H9 (cell line): ENCODE measurements at regions not wholly inside any gene's neighbourhood (a gene's known extent, or its start where the extent isn't known, plus 50 kb on each side); places are given as distances from the start of the nearest gene placed in this dataset.

Experiments used
- DNase-seq: peaks from one replicate; pipeline ENCODE4 v3.0.0-alpha.2; 2017
- H2AFZ ChIP-seq: one replicate; pipeline ENCODE4 v1.6.1; 2013; ENCODE audit warnings: mild to moderate bottlenecking, low read length, control low read depth, moderate library complexity
- H2AK5ac ChIP-seq: 2 replicates; pipeline ENCODE4 v1.6.1; 2013; ENCODE audit warnings: low read length, control low read depth, mixed read lengths; ENCODE audit not compliant: insufficient read length
- H2BK120ac ChIP-seq: one replicate; pipeline ENCODE4 v1.6.1; 2013; ENCODE audit warnings: low read depth, mild to moderate bottlenecking, low read length, control low read depth, inconsistent platforms; ENCODE audit not compliant: poor library complexity, severe bottlenecking
- H2BK12ac ChIP-seq: 2 replicates; pipeline ENCODE4 v1.6.1; 2013; ENCODE audit warnings: low read length, control low read depth, mixed read lengths, low read depth; ENCODE audit not compliant: insufficient read length
- H2BK15ac ChIP-seq: 2 replicates; pipeline ENCODE4 v1.6.1; 2013; ENCODE audit warnings: low read depth, low read length, control low read depth
- H2BK20ac ChIP-seq: one replicate; pipeline ENCODE4 v1.6.1; 2013; ENCODE audit warnings: low read depth, mild to moderate bottlenecking, low read length, control low read depth, inconsistent platforms; ENCODE audit not compliant: poor library complexity, severe bottlenecking
- H2BK5ac ChIP-seq: 2 replicates; pipeline ENCODE4 v1.6.1; 2013; ENCODE audit warnings: low read length, control low read depth, mixed read lengths; ENCODE audit not compliant: insufficient read length
- H3K14ac ChIP-seq: 2 replicates; pipeline ENCODE4 v1.6.1; 2013; ENCODE audit warnings: low read length, control low read depth; ENCODE audit not compliant: insufficient read depth
- H3K18ac ChIP-seq: 2 replicates; pipeline ENCODE4 v1.6.1; 2013; ENCODE audit warnings: low read depth, mild to moderate bottlenecking, mixed read lengths, low read length, control low read depth; ENCODE audit not compliant: insufficient read length
- H3K23ac ChIP-seq: 2 replicates; pipeline ENCODE4 v1.6.1; 2013; ENCODE audit warnings: low read length, control low read depth, mixed read lengths, low read depth; ENCODE audit not compliant: insufficient read length
- H3K23me2 ChIP-seq: 2 replicates; pipeline ENCODE4 v1.6.1; 2013; ENCODE audit warnings: low read depth, mild to moderate bottlenecking, mixed read lengths, low read length, control low read depth; ENCODE audit not compliant: insufficient read length, poor library complexity, severe bottlenecking
- H3K27ac ChIP-seq: 2 replicates; pipeline ENCODE4 v1.5.1; 2013; ENCODE audit warnings: low read length, control low read depth, mixed read lengths, low read depth; ENCODE audit not compliant: insufficient read length
- H3K27me3 ChIP-seq: 2 replicates; pipeline ENCODE4 v1.6.1; 2013; ENCODE audit warnings: low read length, control low read depth, inconsistent platforms; ENCODE audit not compliant: insufficient read depth
- H3K4ac ChIP-seq: 2 replicates; pipeline ENCODE4 v1.6.1; 2013; ENCODE audit warnings: low read depth, mild to moderate bottlenecking, control low read depth, inconsistent platforms, low read length, moderate library complexity
- H3K4me1 ChIP-seq: 2 replicates; pipeline ENCODE4 v1.6.1; 2013; ENCODE audit warnings: low read length, control low read depth, inconsistent platforms; ENCODE audit not compliant: insufficient read depth
- H3K4me2 ChIP-seq: 2 replicates; pipeline ENCODE4 v1.6.1; 2013; ENCODE audit warnings: low read length, control low read depth, mixed read lengths; ENCODE audit not compliant: insufficient read length, insufficient read depth
- H3K56ac ChIP-seq: 2 replicates; pipeline ENCODE4 v1.6.1; 2013; ENCODE audit warnings: low read depth, mild to moderate bottlenecking, mixed read lengths, low read length, control low read depth; ENCODE audit not compliant: insufficient read length
- H3K79me1 ChIP-seq: 2 replicates; pipeline ENCODE4 v1.6.1; 2013; ENCODE audit warnings: low read depth, mild to moderate bottlenecking, moderate library complexity, low read length, control low read depth, inconsistent platforms; ENCODE audit not compliant: insufficient read depth, poor library complexity, severe bottlenecking
- H3K79me2 ChIP-seq: 2 replicates; pipeline ENCODE4 v1.6.1; 2013; ENCODE audit warnings: low read length, control low read depth, inconsistent platforms; ENCODE audit not compliant: insufficient read depth
- H3K9ac ChIP-seq: 2 replicates; pipeline ENCODE4 v1.6.1; 2013; ENCODE audit warnings: low read length, control low read depth, mixed read lengths; ENCODE audit not compliant: insufficient read length; ENCODE audit errors: extremely low read depth
- H3K9me3 ChIP-seq: one replicate; pipeline ENCODE4 v1.6.1; 2013; ENCODE audit warnings: low read depth, low read length, inconsistent platforms; ENCODE audit not compliant: control insufficient read depth
- H3T11ph ChIP-seq: one replicate; pipeline ENCODE4 v1.6.1; 2013; ENCODE audit warnings: mild to moderate bottlenecking, low read length, control low read depth, inconsistent platforms
- H4K20me1 ChIP-seq: one replicate; pipeline ENCODE4 v1.6.1; 2013; ENCODE audit not compliant: control insufficient read depth, insufficient read length, insufficient read depth
- H4K5ac ChIP-seq: 2 replicates; pipeline ENCODE4 v1.6.1; 2013; ENCODE audit warnings: low read depth, mild to moderate bottlenecking, mixed read lengths, low read length, control low read depth; ENCODE audit not compliant: insufficient read length
- H4K8ac ChIP-seq: replicated peaks from 2 replicates; pipeline ENCODE4 v1.6.1; 2013; ENCODE audit warnings: low read length, control low read depth, mixed read lengths, low read depth; ENCODE audit not compliant: insufficient read length
- H4K91ac ChIP-seq: 2 replicates; pipeline ENCODE4 v1.6.1; 2013; ENCODE audit warnings: low read depth, mild to moderate bottlenecking, moderate library complexity, mixed read lengths, low read length, control low read depth; ENCODE audit not compliant: insufficient read length
- H3K27ac Mint-ChIP-seq, 3 experiments: 2 replicates in 2 of 3; 3 replicates in 1 of 3; pipeline ENCODE4 v1.8.0; 2020 to 2021; ENCODE audit warnings: mixed read lengths in 3 of 3, mild to moderate bottlenecking in 1 of 3, moderate library complexity in 1 of 3
- H3K27me3 Mint-ChIP-seq: 2 replicates; pipeline ENCODE4 v1.8.0; 2021; ENCODE audit warnings: low read depth, mild to moderate bottlenecking, moderate library complexity, mixed read lengths
- H3K36me3 Mint-ChIP-seq, 3 experiments: 2 replicates in 2 of 3; 3 replicates in 1 of 3; pipeline ENCODE4 v1.8.0; 2020 to 2021; ENCODE audit warnings: low read depth in 3 of 3, mixed read lengths in 3 of 3; ENCODE audit not compliant: insufficient read depth in 1 of 3
- H3K4me1 Mint-ChIP-seq, 2 experiments: 2 replicates each; pipeline ENCODE4 v1.8.0; 2020; ENCODE audit warnings: mixed read lengths in 2 of 2
- H3K4me3 Mint-ChIP-seq, 2 experiments: 2 replicates in 1 of 2; 3 replicates in 1 of 2; pipeline ENCODE4 v1.8.0; 2020 to 2021; ENCODE audit warnings: mild to moderate bottlenecking in 2 of 2, mixed read lengths in 2 of 2, moderate library complexity in 1 of 2
- H3K9me3 Mint-ChIP-seq, 2 experiments: 2 replicates in 1 of 2; 3 replicates in 1 of 2; pipeline ENCODE4 v1.8.0; 2020; ENCODE audit warnings: mild to moderate bottlenecking in 2 of 2, mixed read lengths in 2 of 2, moderate library complexity in 1 of 2
- CTCF ChIP-seq: fragments of 200-600 bp; sonication (generic); conservative IDR thresholded peaks from 3 replicates; pipeline ENCODE4 v1.8.0; 2021; ENCODE audit warnings: antibody characterized with exemption, mild to moderate bottlenecking
- WGBS: extraction: QIAGEN DNeasy Blood & Tissue Kit; methylation state at CpG from one replicate; pipeline ENCODE4 v1.1.7; 2013; ENCODE audit warnings: missing lambda C conversion rate, low lambda C conversion rate, mixed read lengths; ENCODE audit not compliant: insufficient read length; ENCODE audit errors: extremely low coverage; 5-methylcytosine and 5-hydroxymethylcytosine counted together

GRCh38 chr4:28228561-28229491 is 1368.2 kb downstream of the STIM2 start:
- Histone ChIP-seq H3K27ac (no peak overlapping the region), H3K9ac (no peak overlapping the region), H3K4me1 (no peaks in the 10 kb centered on the region; the same call in 1 of the 2 replicates), H4K91ac (no peak overlapping the region), H3K79me1 (no peaks in the 10 kb centered on the region), H3K9me3 (no peaks in the 10 kb centered on the region), H3K14ac (no peak overlapping the region), H3K27me3 (no peaks in the 10 kb centered on the region), H3K79me2 (no peaks in the 10 kb centered on the region), H3K4me2 (no peak overlapping the region), H2BK20ac (no peak overlapping the region), H4K8ac (no peak overlapping the region), H2AK5ac (no peak overlapping the region), H3K56ac (no peak overlapping the region), H3K18ac (no peak overlapping the region), H2BK15ac (no peak overlapping the region), H2BK120ac (no peak overlapping the region), H3K23ac (no peak overlapping the region), H3K23me2 (no peaks in the 10 kb centered on the region), H4K20me1 (no peaks in the 10 kb centered on the region), H3T11ph (no peak overlapping the region), H3K4ac (no peak overlapping the region), H2BK12ac (no peak overlapping the region), H4K5ac (no peak overlapping the region), H2AFZ (no peak overlapping the region), H2BK5ac (no peak overlapping the region)
- Mint-ChIP-seq H3K9me3 (no peaks in the 10 kb centered on the region; a peak in 1 of 5 replicates), H3K4me3 (no peak overlapping the region; a peak in 1 of 5 replicates), H3K27ac (peak overlapping the region in 1 of 3 experiments; percentile 29; a peak in 2 of 7 replicates), H3K4me1 (peaks cover 21 to 22% of the 10 kb centered on the region in 2 experiments), H3K27me3 (no peaks in the 10 kb centered on the region), H3K36me3 (no peaks in the 10 kb centered on the region)
- DNase-seq = no peak
- WGBS = no CpG with 5 or more reads among the region's 1 CpG
- TF ChIP-seq CTCF = no peak
